GM10266 (cell line): ENCODE measurements at regions not wholly inside any gene's neighbourhood (a gene's known extent, or its start where the extent isn't known, plus 50 kb on each side); places are given as distances from the start of the nearest gene placed in this dataset.

Experiments used
- DNase-seq: peaks from one replicate; pipeline ENCODE4 v3.0.0; 2012; ENCODE audit errors: extremely low spot score
- CTCF ChIP-seq: IDR thresholded peaks from 2 replicates; pipeline ENCODE4 v1.5.1; 2012; ENCODE audit warnings: mild to moderate bottlenecking, low read depth; ENCODE audit not compliant: control insufficient read depth, insufficient read depth; ENCODE audit errors: missing control alignments

GRCh38 chr13:89783221-89783755 lies 1564.2 kb upstream of the MIR17HG start:
- no peak for DNase-seq
- TF ChIP-seq CTCF = no peak

- DNase-seq = no peak
- no peak for TF ChIP-seq CTCF
These were observed 1563.2 kb upstream of the MIR17HG start for GRCh38 chr13:89784161-89784809.

- no peak for DNase-seq
- no peak for TF ChIP-seq CTCF
These were observed 1561.0 kb upstream of the MIR17HG start for GRCh38 chr13:89786531-89786930.

- DNase-seq = no peak
- no peak for TF ChIP-seq CTCF
These were observed 1556.8 kb upstream of the MIR17HG start for GRCh38 chr13:89790696-89791095.

- TF ChIP-seq CTCF = no peak
- no peak for DNase-seq
These were observed 1555.4 kb upstream of the MIR17HG start for GRCh38 chr13:89791971-89792630.

- DNase-seq = no peak
- TF ChIP-seq CTCF = no peak
These were observed 1551.3 kb upstream of the MIR17HG start for GRCh38 chr13:89796196-89796595.

- no peak for TF ChIP-seq CTCF
These were observed 1543.6 kb upstream of the MIR17HG start for GRCh38 chr13:89803839-89804238.

More at GRCh38 chr13:89803839-89804238, 1543.6 kb upstream of the MIR17HG start:
- no peak for DNase-seq
